GM12874 (cell line): ENCODE measurements at regions not wholly inside any gene's neighbourhood (a gene's known extent, or its start where the extent isn't known, plus 50 kb on each side); places are given as distances from the start of the nearest gene placed in this dataset.

Source experiments
- CTCF ChIP-seq: IDR thresholded peaks from 2 replicates; pipeline ENCODE4 v1.5.1; 2011; ENCODE audit warnings: low read depth, mild to moderate bottlenecking, control low read depth, low read length, moderate library complexity; ENCODE audit not compliant: insufficient read depth

GRCh38 chr13:34344816-34345215 is 526.9 kb downstream of the RFC3 start:
- no peak for TF ChIP-seq CTCF

GRCh38 chr13:34345258-34345965 is 527.5 kb downstream of the RFC3 start:
- TF ChIP-seq CTCF, result no peak

GRCh38 chr13:34346626-34347025 is 528.7 kb downstream of the RFC3 start:
- no peak for TF ChIP-seq CTCF

GRCh38 chr13:34347784-34348573 is 530.0 kb downstream of the RFC3 start:
- no peak for TF ChIP-seq CTCF

- no peak for TF ChIP-seq CTCF
Measured at GRCh38 chr13:34349091-34349722, 531.3 kb downstream of the RFC3 start.

GRCh38 chr13:34350671-34351070 is 532.7 kb downstream of the RFC3 start:
- no peak for TF ChIP-seq CTCF

GRCh38 chr13:34351134-34351533 is 533.2 kb downstream of the RFC3 start:
- no peak for TF ChIP-seq CTCF
